Psoas muscle (tissue), 7 donors: ENCODE measurements at regions not wholly inside any gene's neighbourhood (a gene's known extent, or its start where the extent isn't known, plus 50 kb on each side); places are given as distances from the start of the nearest gene placed in this dataset.

Experiments used
- ATAC-seq, 4 donors: fragments of 200-7000 bp; cut with Tn5 transposase; one replicate each; pipeline ENCODE4 v1.9.1; 2020; ENCODE audit warnings: moderate library complexity in 3 of 4, mild to moderate bottlenecking in 2 of 4
- DNase-seq, 2 donors: peaks; one replicate each; pipeline ENCODE4 v3.0.0-alpha.2; 2020
- H3K27ac ChIP-seq: fragments of 200-600 bp; one replicate; pipeline ENCODE4 v1.8.0; 2022
- H3K27me3 ChIP-seq, 3 donors: fragments of 200-600 bp in 1 of 3; one replicate each; pipeline versions ENCODE4 v1.6.1 to v1.8.0; 2013 to 2022; ENCODE audit warnings: low read length in 2 of 3, mild to moderate bottlenecking in 2 of 3, moderate library complexity in 1 of 3; ENCODE audit not compliant: insufficient read depth in 3 of 3
- H3K36me3 ChIP-seq, 2 donors: fragments of 200-600 bp in 1 of 2; one replicate each; pipeline versions ENCODE4 v1.6.1 to v1.8.0; 2013 to 2022; ENCODE audit warnings: low read depth in 1 of 2, mild to moderate bottlenecking in 1 of 2, moderate library complexity in 1 of 2; ENCODE audit not compliant: insufficient read depth in 1 of 2
- H3K4me1 ChIP-seq: fragments of 200-600 bp; one replicate; pipeline ENCODE4 v1.8.0; 2022
- H3K4me3 ChIP-seq: fragments of 200-600 bp; one replicate; pipeline ENCODE4 v1.8.0; 2022; ENCODE audit warnings: mild to moderate bottlenecking
- H3K9me3 ChIP-seq: fragments of 200-600 bp; one replicate; pipeline ENCODE4 v1.8.0; 2022
- CTCF ChIP-seq: fragments of 200-600 bp; IDR thresholded peaks from one replicate; pipeline ENCODE4 v1.8.0; 2022; ENCODE audit warnings: antibody characterized with exemption
- WGBS, 3 donors: extraction: QIAGEN DNeasy Blood & Tissue Kit; methylation state at CpG; one replicate each; pipeline versions ENCODE4 v1.1.6 to v1.1.7; 2013; 5-methylcytosine and 5-hydroxymethylcytosine counted together
- intact Hi-C, 2 donors: fragments of 100-400 bp; cut with DNase I; formaldehyde crosslinking; loops; one replicate each; pipeline versions ENCODE4 v1.11.0 to v1.14.2; 2022
- donor health status: healthy with polysubstance abuse.
- donor health status: DM: no; HTN: no; CAD: no; lungs with moderate emphysema.
- donor health status: Bipolar disorder and iron deficiency.
- donor health status: healthy.
- donor health status: DM: yes; HTN: yes; CAD: no.
- donor health status: DM: no; HTN: no; CAD: no.
- donor health status: DM: yes; HTN: yes; CAD: no.

- no peaks in the 10 kb centered on the region for H3K36me3 ChIP-seq
- no peak overlapping the region for H3K27ac ChIP-seq
- DNase-seq (no peak), ATAC-seq (no peak)
- no peaks in the 10 kb centered on the region for H3K9me3 ChIP-seq
- H3K27me3 ChIP-seq, result no peaks in the 10 kb centered on the region
- no peaks in the 10 kb centered on the region for H3K4me1 ChIP-seq
- no peak overlapping the region for H3K4me3 ChIP-seq
- intact Hi-C loops, result no loop called here
- TF ChIP-seq CTCF, result no peak
Observed at GRCh38 chr4:144362366-144362765, 221.8 kb upstream of the GYPA start.

- intact Hi-C loops, result no loop called here
- no peak for DNase-seq
- H3K36me3 ChIP-seq, result no peaks in the 10 kb centered on the region
Observed at GRCh38 chr4:144363890-144364289, 223.4 kb upstream of the GYPA start.

GRCh38 chr4:144366425-144366824 is 225.9 kb upstream of the GYPA start:
- no peaks in the 10 kb centered on the region for H3K36me3 ChIP-seq
- no peak for ATAC-seq

More at GRCh38 chr4:144363890-144364289, 223.4 kb upstream of the GYPA start:
- ATAC-seq, result no peak
- Histone ChIP-seq H3K27me3 (no peaks in the 10 kb centered on the region), H3K4me3 (no peak overlapping the region), H3K27ac (no peak overlapping the region), H3K9me3 (no peaks in the 10 kb centered on the region), H3K4me1 (no peaks in the 10 kb centered on the region)
- no peak for TF ChIP-seq CTCF
- WGBS, 3 donors, result 86 to 93% (median 91%) methylated on average over 1 of the region's 1 CpG

GRCh38 chr4:144371485-144371884 is 231.0 kb upstream of the GYPA start:
- ATAC-seq (no peak), DNase-seq (no peak)
- Histone ChIP-seq H3K36me3 (no peaks in the 10 kb centered on the region), H3K9me3 (no peaks in the 10 kb centered on the region), H3K27me3 (no peaks in the 10 kb centered on the region), H3K4me3 (no peak overlapping the region), H3K4me1 (no peaks in the 10 kb centered on the region), H3K27ac (no peak overlapping the region)
- intact Hi-C loops, result no loop called here
- no peak for TF ChIP-seq CTCF

More at GRCh38 chr4:144366425-144366824, 225.9 kb upstream of the GYPA start:
- intact Hi-C loops, result no loop called here
- TF ChIP-seq CTCF, result no peak
- H3K9me3 ChIP-seq, result no peaks in the 10 kb centered on the region
- H3K4me3 ChIP-seq, result no peak overlapping the region
- no peaks in the 10 kb centered on the region for H3K27me3 ChIP-seq
- 43 to 64% (median 46%) methylated on average over 1 of the region's 1 CpG for WGBS, 3 donors
- no peaks in the 10 kb centered on the region for H3K4me1 ChIP-seq
- no peak for DNase-seq
- no peak overlapping the region for H3K27ac ChIP-seq

- WGBS, 3 donors, result 82 to 88% (median 83%) methylated on average over 5 of the region's 5 CpGs
Observed at GRCh38 chr4:144374065-144374464, 233.5 kb upstream of the GYPA start.

More at GRCh38 chr4:144374065-144374464, 233.5 kb upstream of the GYPA start:
- Histone ChIP-seq H3K27me3 (no peaks in the 10 kb centered on the region), H3K36me3 (no peaks in the 10 kb centered on the region), H3K9me3 (no peaks in the 10 kb centered on the region), H3K4me3 (no peak overlapping the region), H3K27ac (no peak overlapping the region), H3K4me1 (no peaks in the 10 kb centered on the region)
- ATAC-seq, result no peak
- intact Hi-C loops, result no loop called here
- DNase-seq, result no peak
- no peak for TF ChIP-seq CTCF
